Fibroblast of lung (primary cell): ENCODE measurements at regions not wholly inside any gene's neighbourhood (a gene's known extent, or its start where the extent isn't known, plus 50 kb on each side); places are given as distances from the start of the nearest gene placed in this dataset.

Experiments used
- EZH2 ChIP-seq: IDR thresholded peaks from 2 replicates; pipeline ENCODE4 v1.5.1; 2012; ENCODE audit warnings: low read length, control low read depth, mild to moderate bottlenecking; ENCODE audit errors: missing control alignments
- TF ChIP-seq, protein P1 (sequence below), 2 donors: IDR thresholded peaks in 1 of 2; conservative IDR thresholded peaks in 1 of 2; 1 replicate in 1 of 2; 2 replicates in 1 of 2; pipeline ENCODE4 v1.5.1; 2011 to 2012; ENCODE audit warnings: low read length in 2 of 2, control low read depth in 1 of 2, inconsistent platforms in 1 of 2, low read depth in 1 of 2, mild to moderate bottlenecking in 1 of 2

- TF ChIP-seq, protein P1, sequence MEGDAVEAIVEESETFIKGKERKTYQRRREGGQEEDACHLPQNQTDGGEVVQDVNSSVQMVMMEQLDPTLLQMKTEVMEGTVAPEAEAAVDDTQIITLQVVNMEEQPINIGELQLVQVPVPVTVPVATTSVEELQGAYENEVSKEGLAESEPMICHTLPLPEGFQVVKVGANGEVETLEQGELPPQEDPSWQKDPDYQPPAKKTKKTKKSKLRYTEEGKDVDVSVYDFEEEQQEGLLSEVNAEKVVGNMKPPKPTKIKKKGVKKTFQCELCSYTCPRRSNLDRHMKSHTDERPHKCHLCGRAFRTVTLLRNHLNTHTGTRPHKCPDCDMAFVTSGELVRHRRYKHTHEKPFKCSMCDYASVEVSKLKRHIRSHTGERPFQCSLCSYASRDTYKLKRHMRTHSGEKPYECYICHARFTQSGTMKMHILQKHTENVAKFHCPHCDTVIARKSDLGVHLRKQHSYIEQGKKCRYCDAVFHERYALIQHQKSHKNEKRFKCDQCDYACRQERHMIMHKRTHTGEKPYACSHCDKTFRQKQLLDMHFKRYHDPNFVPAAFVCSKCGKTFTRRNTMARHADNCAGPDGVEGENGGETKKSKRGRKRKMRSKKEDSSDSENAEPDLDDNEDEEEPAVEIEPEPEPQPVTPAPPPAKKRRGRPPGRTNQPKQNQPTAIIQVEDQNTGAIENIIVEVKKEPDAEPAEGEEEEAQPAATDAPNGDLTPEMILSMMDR (conservative IDR thresholded peaks at IDR 0.05 in 1 of 2, IDR thresholded peaks at IDR 0.05 in 1 of 2; ENCODE audit: low read depth in 1 of 2, low read length in 2 of 2) = no peak
- TF ChIP-seq EZH2 = no peak
Observed at GRCh38 chr5:111972080-111972479, 215.1 kb upstream of the NREP start.
